ENCODE measurements at regions not wholly inside any gene's neighbourhood (a gene's known extent, or its start where the extent isn't known, plus 50 kb on each side); places are given as distances from the start of the nearest gene placed in this dataset.

DNA sequence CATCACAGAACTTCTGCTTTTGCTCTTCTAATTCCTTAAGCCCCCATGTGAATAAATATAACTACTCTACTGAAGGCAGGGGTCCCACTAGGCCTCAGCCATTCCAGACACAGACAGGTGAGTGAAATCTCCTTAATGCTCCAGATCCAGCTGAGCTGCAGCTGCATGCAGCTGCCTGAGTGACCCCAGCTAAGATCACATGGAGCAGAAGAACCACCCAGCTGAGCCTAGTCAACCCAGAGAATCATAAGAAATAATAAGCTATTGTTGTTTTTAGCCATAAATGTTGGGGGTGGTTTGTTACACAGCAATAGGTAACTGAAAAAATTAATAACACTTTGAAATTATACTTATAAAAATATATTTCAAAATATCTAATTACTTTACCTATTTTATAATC lies 220.3 kb downstream of the SIPA1L2 start:
- TF ChIP-seq, protein P1, sequence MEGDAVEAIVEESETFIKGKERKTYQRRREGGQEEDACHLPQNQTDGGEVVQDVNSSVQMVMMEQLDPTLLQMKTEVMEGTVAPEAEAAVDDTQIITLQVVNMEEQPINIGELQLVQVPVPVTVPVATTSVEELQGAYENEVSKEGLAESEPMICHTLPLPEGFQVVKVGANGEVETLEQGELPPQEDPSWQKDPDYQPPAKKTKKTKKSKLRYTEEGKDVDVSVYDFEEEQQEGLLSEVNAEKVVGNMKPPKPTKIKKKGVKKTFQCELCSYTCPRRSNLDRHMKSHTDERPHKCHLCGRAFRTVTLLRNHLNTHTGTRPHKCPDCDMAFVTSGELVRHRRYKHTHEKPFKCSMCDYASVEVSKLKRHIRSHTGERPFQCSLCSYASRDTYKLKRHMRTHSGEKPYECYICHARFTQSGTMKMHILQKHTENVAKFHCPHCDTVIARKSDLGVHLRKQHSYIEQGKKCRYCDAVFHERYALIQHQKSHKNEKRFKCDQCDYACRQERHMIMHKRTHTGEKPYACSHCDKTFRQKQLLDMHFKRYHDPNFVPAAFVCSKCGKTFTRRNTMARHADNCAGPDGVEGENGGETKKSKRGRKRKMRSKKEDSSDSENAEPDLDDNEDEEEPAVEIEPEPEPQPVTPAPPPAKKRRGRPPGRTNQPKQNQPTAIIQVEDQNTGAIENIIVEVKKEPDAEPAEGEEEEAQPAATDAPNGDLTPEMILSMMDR (IDR thresholded peaks at IDR 0.05; ENCODE audit: low read depth, low read length, missing control alignments): no peak
- DNase-seq (ENCODE audit: low read depth): no peak

GRCh38 chr1:232407120-232407519 lies 222.8 kb downstream of the SIPA1L2 start:
- H3K4me3 ChIP-seq (ENCODE audit: low read depth, low read length): no peak overlapping the region
- no peak for DNase-seq (ENCODE audit: low read depth)

More for the DNA sequence above, 220.3 kb downstream of the SIPA1L2 start:
- no peak overlapping the region for H3K4me3 ChIP-seq (ENCODE audit: low read depth, low read length)

GRCh38 chr1:232405781-232406180 lies 224.2 kb downstream of the SIPA1L2 start:
- H3K4me3 ChIP-seq (ENCODE audit: low read depth, low read length): no peak overlapping the region
- no peak for DNase-seq (ENCODE audit: low read depth)
- TF ChIP-seq, protein P1 (IDR thresholded peaks at IDR 0.05; ENCODE audit: low read depth, low read length, missing control alignments): no peak

More at GRCh38 chr1:232407120-232407519, 222.8 kb downstream of the SIPA1L2 start:
- TF ChIP-seq, protein P1 (IDR thresholded peaks at IDR 0.05; ENCODE audit: low read depth, low read length, missing control alignments): no peak

GRCh38 chr1:232404981-232405731 lies 224.8 kb downstream of the SIPA1L2 start:
- no peak overlapping the region for H3K4me3 ChIP-seq (ENCODE audit: low read depth, low read length)
- no peak for DNase-seq (ENCODE audit: low read depth)
- TF ChIP-seq, protein P1 (IDR thresholded peaks at IDR 0.05; ENCODE audit: low read depth, low read length, missing control alignments): no peak

- TF ChIP-seq, protein P1 (IDR thresholded peaks at IDR 0.05; ENCODE audit: low read depth, low read length, missing control alignments): no peak
- H3K4me3 ChIP-seq (ENCODE audit: low read depth, low read length): no peak overlapping the region
- DNase-seq (ENCODE audit: low read depth): no peak
Measured at GRCh38 chr1:232404227-232404626, 225.7 kb downstream of the SIPA1L2 start.

- DNase-seq (ENCODE audit: low read depth): no peak
- H3K4me3 ChIP-seq (ENCODE audit: low read depth, low read length): no peak overlapping the region
- TF ChIP-seq, protein P1 (IDR thresholded peaks at IDR 0.05; ENCODE audit: low read depth, low read length, missing control alignments): no peak
Measured at GRCh38 chr1:232403017-232403714, 226.8 kb downstream of the SIPA1L2 start.
